NCI-H2107 treated with DMSO at 0.1 percent for 48 hours (cell line): ENCODE measurements at regions not wholly inside any gene's neighbourhood (a gene's known extent, or its start where the extent isn't known, plus 50 kb on each side); places are given as distances from the start of the nearest gene placed in this dataset.
"Not testable (repeated sequence)": the region's sequence is repeated elsewhere in the genome, so short reads cannot be mapped to it uniquely, and the experiment has no call there.

ENCODE experiments used
- DNase-seq: peaks from one replicate; lab custom pipeline; 2025; ENCODE audit not compliant: unreplicated experiment; lab: John Stamatoyannopoulos, UW

DNA sequence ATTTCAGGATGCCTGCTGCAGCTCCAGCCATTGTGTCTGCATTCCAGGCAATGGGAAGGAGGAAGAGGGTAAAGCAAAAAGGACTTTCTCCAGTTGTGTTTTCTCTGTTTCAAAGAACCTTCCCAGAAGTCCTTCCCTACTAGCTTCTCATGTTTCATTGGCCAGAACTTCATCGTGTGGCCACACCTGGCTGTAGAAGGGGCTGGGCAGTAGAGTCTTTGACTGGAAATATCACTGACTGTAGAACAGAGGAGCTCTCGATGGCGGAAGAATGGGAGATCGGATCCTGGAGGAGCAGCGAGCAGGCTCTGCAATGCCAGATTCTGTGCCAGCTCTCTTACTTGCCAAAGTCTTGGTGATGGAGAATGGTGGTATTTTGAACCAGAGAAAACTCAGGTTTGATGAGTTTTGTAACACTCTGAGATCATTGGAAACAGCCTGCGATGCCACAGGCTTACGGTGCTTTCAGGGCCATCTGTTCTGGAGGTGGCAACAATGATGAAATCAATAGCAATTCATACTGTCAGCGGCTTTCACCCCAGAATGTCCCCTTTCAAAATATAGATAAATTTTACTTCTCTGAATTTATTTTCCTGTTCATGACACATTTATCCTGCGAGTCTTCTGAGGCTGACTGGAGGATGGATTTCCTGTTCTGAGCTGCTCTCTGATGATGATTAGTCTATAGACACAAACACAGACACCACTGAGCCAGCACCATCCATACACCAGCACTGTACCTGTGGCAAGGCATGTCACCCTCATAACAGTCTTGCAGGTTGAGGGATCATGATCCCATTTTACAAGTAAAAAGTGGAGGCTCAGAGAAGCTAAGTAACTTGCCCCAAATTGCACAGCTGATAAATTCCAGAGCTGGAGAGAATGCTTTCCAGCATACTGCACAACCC lies 204.2 kb downstream of the EMX2 start:
- no peak for DNase-seq

DNA sequence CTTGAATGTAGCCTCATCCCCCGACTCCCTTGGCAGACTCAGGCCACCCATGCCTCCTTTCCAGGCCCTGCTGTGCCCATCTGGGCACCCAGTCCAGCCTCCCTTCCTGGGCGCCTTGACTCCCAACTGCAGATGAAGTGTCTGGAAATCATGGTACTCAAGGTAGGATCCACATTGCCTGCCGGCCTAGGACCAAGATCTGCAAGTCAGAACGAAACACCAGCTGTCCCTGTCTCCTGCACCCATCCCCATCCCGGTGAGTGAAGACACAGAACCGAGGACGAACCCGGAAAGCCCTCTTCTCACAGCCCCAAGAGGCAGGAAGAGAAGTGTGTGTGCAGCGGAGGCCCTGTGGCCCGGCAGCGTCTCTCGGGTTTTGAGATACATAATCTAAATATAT lies 205.1 kb downstream of the EMX2 start:
- no peak for DNase-seq

DNA sequence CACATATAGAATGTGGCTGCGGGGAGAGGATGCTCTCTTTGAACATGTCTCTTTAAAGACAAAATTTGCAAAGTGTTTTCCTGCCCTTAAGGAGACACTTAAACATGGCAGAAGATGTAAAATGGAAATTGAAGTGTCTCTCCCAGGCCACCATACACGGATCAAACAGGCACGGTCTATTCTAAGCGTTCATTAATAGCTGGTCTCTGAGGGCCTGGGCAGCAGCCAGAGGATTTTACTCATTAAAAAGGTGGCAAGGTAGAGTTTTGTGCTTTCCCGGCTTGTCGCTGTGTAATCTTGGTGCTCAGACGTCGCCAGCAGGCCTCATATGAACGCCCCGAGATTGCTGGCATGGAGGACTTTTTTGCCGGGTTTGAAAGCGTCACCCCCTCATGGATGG lies 205.5 kb downstream of the EMX2 start:
- no peak for DNase-seq

DNA sequence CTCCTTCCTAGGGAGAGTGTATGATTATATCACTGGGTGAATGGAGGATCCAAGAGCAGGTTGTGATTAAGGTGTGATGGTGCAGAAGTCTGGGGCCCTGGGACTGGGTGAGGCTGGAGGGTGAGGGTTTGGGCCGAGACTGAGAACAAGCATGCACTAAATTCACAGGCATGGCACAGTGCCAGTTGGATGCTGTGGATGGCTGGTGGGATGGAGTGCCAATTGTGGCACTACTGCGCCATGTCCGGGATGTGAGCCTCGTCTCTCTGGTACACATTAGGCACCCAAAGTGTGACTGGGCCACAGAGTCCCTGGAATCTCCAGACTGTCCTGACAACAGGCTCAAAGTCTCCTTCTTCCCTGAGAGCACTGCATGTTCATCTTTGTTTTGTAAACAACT lies 208.1 kb downstream of the EMX2 start:
- no peak for DNase-seq

- no peak for DNase-seq
Observed at GRCh38 chr10:117751259-117751658, 208.7 kb downstream of the EMX2 start.

DNA sequence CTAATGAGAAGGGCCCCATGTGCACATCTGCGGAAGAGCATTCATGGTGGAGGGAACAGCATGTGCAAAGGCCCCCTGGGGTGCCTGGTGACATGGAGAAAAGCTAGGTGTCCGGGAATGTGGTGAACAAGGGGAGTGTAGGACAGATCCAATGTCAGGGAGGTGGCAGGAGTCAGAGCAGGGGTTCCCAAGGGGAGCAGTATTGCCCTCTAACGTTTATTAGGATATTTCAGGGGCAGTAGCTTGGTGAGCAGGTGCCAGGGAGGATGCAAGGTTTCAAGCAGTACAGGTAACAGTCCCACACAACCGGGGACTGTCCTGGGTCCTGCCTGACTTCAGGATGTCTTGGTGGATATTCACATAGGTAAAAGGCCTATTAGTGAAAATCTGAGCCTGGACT lies 209.6 kb downstream of the EMX2 start:
- no peak for DNase-seq

DNA sequence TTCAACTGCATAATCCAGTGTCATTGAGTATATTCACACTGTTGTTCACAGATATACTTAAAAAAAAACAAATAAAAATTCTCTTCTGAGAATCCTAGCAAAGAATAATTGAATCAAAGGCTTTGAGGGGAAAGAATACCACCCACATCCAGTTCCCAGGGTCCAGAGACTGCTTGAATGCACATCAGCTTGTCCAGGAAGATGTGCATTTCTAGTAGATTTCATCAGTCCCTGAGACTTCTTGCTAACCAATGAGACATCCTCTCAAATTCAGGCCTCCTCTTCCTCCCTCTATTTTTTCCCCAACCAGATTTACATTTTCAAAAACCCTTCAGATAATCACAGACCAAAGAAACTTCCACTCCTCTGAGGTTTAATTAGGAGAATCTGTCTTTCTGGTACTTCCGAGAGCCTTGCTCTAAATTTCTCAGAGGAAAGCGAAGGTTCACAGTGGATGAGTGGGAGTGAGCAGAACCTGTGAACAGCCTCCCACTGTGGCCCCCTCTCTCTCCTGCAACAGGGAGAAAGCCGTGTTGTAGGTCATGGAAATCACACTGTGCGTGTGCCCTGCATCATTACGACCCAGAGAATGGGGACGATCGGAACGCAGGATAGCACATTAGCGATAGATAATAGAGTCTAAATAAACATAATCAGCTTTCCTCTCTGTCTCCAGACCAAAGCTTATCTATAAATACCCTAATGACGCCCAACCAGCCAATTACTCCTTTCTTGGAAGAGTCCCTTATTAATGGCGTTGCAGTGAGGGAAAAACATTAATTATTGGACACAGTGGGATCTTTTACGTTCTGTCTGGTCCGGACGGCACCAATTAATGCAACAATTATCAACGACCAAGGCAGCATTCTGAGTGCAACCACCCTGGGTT lies 212.5 kb downstream of the EMX2 start:
- DNase-seq = no peak

DNA sequence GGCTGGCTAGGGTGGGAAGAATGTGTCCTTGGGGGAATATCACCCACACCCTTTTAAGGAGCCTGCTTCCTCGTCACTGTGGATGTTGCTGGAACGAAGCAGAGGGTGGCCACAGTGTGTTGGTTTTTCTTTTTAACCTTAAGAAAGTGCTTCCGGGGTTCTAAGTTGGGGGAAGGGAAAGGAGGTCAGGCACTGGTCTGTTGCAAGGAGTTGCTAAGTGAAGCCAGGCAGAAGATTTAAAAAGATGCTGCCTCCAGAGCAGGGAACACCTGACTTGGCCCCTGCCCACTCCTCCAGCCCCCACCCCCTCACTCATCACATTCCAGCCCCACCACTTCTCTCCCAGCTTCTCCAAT lies 213.1 kb downstream of the EMX2 start:
- no peak for DNase-seq

GRCh38 chr10:117757086-117757720 lies 214.7 kb downstream of the EMX2 start:
- no peak for DNase-seq

DNA sequence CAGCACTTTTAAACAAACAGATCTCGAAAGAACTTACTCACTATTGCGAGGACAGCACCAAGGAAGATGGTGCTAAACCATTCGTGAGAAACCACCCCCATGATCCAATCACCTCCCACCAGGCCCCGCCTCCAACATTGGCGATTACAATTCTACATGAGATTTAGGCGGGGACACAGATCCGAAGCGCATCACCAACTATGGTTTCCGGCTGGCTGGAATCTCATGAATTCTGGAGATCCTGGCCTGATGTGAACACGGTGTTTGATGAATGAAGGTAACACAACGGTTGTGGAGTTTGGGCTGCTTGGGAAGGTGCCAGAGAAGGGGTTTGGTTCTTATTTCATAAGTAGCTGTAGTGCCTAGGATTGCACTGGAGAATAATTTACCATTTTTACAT lies 216.7 kb downstream of the EMX2 start:
- no peak for DNase-seq

DNA sequence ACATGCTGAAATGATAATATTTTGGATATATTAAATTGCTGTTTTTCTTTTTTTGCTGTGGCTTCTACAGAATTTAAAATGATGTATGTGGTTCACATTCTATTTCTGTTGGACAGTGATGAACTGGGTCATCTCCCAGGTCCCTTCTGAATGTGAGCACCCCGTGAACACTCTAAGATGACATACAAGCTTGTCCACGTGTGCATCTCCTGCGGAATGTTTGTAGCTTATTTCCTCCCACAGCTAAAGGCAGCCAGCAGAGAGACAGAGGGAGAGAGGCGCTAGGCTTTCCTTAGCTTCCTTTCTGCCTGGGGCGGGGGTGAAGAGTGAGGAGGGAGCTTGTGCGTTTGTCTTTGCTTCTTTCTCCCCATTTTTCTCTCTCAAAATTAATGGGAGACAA lies 219.1 kb downstream of the EMX2 start:
- DNase-seq = no peak

GRCh38 chr10:117762126-117762818 lies 219.7 kb downstream of the EMX2 start:
- DNase-seq = no peak

DNA sequence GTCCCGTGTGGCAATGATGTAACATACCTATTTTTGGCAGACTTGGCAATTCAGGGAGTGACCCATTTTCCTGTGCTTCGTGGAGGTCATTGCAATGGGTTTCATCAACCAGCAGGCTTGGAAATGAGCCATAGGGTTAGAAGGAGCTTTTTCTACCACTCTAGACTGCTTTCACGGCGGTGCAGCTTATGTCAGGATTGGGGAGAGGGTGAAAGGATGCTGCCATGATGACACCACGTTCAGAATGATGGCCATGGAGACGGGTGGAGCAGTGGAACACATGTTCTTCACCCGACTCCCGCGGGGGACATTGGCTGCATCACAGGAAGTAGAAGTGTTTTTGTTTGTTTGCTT lies 220.2 kb downstream of the EMX2 start:
- DNase-seq = no peak

GRCh38 chr10:117763528-117763927 lies 221.0 kb downstream of the EMX2 start:
- DNase-seq = no peak

- DNase-seq = no peak
Observed at GRCh38 chr10:117768333-117769042, 225.9 kb downstream of the EMX2 start.

DNA sequence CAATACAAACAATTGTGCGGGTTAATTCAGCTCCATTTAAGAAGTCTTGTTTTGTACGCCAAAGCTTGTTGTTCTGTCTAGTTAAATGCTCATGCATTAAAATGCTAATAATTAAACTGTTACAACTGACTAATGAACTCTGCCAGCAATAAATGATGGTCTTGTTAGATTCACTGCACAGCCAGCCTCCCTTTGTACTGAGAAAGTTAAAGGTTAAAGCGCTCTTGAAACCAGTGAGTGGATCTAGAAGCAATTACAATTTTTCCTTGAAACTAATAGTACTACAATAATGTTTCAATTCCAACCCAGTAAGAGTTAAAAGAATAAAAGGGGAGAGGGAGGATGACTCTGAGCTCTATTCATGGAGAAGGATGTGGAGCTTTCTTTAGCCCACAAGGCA lies 233.0 kb downstream of the EMX2 start:
- DNase-seq = no peak

DNA sequence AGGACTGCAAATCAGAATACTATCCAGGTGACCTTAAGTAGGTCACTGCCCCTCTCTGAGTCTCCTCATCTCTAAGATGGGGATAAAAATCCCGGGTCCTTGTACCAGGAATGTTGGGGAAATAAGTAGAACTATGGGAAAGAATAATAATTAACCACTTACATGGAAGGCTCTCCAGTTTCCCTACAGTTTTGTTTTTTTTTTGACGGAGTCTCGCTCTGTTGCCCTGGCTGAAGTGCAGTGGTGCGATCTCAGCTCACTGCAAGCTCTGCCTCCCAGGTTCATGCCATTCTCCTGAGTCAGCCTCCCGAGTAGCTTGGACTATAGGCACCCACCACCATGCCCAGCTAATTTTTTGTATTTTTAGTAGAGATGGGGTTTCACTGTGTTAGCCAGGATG lies 234.7 kb downstream of the EMX2 start:
- DNase-seq = not testable (repeated sequence)

DNA sequence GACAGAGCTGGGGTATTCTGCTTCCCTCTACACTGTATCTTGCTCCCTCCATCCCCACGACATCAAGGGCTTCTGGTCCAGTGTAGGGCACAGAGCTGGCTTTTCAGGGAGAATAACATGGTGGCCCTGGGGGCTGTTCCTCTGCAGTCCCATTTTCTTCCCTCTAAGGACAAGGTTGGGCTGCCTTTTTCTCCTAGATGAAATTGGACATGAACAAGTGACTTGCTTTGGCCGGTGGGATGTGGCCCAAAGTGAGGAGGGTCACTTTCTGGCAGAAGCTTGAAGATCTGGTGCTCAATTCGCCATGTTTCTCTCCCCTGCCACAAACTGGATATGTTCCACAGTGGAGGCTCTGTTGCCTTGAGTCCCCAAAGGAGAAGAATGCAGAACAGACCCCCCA lies 235.7 kb downstream of the EMX2 start:
- DNase-seq = no peak

DNA sequence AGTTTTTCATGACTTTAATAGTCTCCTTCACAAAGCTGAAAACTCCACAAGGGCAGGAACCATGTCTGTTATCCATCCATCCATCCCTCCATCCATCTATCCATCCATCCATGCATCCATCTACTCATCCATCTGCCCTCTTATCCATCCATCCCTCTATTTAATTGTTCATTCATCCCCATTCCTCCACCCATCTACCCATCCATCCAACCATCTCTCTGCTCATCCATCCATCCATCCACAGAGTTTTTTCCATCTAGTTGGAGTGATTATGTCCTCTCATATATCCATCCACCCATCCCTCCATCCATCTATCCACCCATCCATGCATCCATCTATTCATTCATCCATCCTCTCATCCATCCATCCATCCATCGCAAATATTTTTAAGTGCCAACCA lies 237.9 kb downstream of the EMX2 start:
- DNase-seq = no peak

DNA sequence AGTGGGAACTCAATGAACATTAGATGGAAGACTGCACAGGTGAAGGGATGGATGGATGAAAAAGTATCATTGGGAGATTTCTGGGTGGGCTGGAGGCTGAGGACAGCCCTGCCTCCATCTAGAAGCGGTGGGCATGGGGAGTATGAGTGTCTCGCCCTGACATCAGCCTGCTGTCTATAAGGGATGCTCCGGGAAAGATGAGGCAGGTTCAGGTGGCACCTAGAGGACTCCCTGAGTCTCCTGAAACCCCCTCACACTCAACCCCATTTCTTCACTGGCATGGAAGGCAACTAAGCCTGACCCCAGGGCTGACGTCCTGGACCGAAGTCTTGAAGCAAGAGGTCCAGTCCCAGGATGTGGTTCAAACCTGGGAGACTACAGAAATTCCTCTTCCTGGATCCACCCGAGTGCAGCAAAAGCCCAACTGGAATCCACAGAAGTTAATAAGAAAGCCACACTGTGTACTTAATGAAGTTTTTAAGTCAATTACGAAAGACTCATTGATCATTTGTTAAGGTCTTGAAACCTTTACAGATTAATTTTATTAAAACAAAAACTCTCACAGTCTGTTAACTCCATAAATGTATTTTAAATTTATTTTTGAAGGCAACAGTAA lies 238.8 kb downstream of the EMX2 start:
- DNase-seq = no peak
